NCI-H526 treated with DMSO at 0.1 percent for 48 hours (cell line): ENCODE measurements at regions not wholly inside any gene's neighbourhood (a gene's known extent, or its start where the extent isn't known, plus 50 kb on each side); places are given as distances from the start of the nearest gene placed in this dataset.

Experiments used
- DNase-seq: peaks from one replicate; lab custom pipeline; 2025; lab: John Stamatoyannopoulos, UW

DNA sequence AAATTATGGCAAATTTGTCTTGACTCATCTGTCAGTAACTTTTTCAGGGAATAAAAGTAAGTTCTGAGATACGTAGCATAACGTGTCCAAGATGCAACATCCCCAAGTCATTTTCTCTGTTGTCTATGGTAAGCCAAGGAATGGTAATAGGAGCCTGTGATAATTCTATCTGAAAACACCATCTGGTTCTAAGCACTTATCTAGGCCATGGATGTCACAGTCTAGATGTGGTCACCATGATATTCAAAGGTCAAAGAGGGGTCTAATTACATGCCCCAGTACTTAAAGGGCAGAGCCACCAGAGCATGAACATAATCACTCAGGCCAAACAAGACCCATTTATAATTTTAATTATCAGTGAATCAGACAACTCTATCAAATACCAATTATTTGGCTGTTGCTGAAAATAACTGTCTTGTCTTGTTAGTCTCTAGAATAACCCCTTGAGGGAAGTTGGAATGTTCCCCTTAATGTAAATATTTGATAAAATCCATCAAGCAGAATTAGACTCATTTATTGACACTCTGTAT lies 225.1 kb upstream of the MPPED2 start:
- no peak for DNase-seq

DNA sequence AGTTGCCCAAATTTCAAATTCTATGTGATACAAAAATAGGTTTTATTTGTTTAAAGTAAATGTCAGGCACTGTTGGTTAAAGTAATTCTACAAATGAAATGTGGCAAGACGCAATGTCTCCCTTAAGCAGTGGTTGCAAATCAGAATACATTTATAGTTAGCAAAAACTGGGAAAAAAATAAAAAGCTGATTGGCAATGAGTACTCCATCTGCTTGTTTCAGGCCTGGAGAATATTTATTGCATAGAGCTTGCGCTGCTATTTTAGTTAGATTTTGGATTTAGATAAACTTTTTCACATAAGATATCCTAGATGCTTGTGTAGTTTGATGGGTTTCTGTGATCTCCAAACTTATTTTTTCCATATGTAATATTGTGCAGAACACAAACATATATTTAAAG lies 224.0 kb upstream of the MPPED2 start:
- DNase-seq: no peak

- no peak for DNase-seq
Measured at GRCh38 chr11:30801357-30801756, 215.2 kb upstream of the MPPED2 start.

GRCh38 chr11:30800904-30801303 lies 214.8 kb upstream of the MPPED2 start:
- no peak for DNase-seq

- no peak for DNase-seq
Measured at GRCh38 chr11:30798547-30799236, 212.5 kb upstream of the MPPED2 start.

- no peak for DNase-seq
Measured at GRCh38 chr11:30789270-30789669, 203.1 kb upstream of the MPPED2 start.

- no peak for DNase-seq
Measured at GRCh38 chr11:30788849-30789248, 202.7 kb upstream of the MPPED2 start.

- DNase-seq: no peak
Measured at GRCh38 chr11:30786256-30787110, 200.3 kb upstream of the MPPED2 start.

DNA sequence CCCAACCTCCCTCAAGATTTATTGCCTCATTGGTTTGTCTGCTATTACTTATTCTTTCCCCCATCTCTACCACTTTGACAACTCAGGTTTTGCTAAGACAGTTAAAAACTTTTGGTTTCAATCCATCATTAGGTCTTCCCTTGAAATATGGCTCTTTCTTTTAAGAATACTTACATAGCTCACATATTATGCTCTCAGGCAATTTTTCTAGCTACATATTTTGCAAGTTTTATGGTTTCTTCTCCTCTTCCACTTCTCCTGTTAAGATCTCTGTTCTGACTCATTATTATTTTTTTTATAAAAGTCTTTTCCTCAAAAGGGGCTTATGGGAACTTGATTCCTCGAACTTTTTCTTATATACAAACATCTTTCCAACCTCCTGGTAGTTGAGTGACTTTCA lies 192.4 kb upstream of the MPPED2 start:
- DNase-seq: no peak

- DNase-seq: no peak
Measured at GRCh38 chr11:30775233-30775522, 189.0 kb upstream of the MPPED2 start.

- no peak for DNase-seq
Measured at GRCh38 chr11:30774496-30775232, 188.5 kb upstream of the MPPED2 start.

- DNase-seq: no peak
Measured at GRCh38 chr11:30772908-30773307, 186.8 kb upstream of the MPPED2 start.

DNA sequence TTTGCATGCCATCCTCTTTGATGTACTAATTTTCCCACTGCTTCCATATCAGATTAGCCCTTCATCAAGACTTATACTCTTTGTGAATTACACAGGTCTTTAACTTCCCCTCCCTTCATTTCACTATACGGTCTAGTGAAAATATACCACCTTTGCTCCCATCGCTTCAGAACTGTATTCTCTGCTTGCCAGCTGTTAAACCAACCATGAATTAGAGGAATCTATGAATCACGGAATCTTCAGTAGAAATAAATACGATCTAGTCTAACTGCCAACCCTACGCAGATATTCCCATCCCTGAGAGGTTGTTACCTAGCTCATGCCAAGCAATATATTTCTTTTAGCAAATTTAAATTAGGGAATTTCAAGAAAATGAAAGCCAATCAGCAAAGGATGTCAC lies 177.8 kb upstream of the MPPED2 start:
- DNase-seq: no peak

- DNase-seq: no peak
Measured at GRCh38 chr11:30762188-30762587, 176.0 kb upstream of the MPPED2 start.

DNA sequence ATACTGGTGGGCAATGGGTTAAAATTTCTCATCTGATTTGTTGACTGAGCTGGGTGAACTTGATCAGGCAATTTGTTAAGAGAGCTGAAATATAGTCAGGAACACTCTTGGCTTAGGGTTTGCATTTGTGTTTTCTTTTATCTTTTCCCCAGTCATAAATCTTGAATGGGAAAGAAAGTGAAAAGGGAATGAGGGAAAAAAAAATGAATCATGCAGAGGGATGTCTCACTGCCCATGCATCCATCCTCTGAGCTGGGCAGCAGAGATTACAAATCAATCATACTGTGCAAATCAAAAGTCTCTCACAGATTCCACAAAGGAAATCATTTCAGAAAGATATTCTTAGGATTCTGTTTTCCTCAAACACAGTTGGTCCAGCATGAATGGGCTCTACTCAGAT lies 174.2 kb upstream of the MPPED2 start:
- no peak for DNase-seq

DNA sequence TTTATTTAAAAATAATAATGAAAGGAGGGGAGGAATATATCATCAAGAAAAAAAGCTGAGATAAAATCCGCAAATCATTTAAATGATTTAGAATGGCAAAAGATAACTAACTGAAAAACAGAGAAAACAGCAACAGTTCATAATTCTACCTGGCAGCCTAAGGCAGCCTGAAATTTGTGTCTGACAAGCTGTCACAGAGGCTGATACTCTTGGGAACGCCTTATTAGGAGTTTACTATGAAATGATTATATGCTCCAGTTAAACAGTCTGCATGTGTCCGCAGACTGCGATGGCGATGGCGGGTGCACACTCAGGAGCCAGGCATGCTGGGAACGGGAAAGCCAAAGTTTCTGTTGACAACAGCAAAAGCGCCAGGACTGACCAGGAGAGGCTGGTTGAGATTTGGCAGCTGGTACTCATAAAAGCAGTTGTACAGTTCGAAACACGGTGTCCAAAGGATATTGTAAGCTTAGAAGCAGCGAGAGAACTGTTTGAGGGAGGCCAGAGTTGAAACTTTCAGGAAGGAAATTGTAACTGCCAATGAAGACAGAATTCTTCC lies 172.9 kb upstream of the MPPED2 start:
- DNase-seq: no peak

- DNase-seq: no peak
Measured at GRCh38 chr11:30758518-30758917, 172.4 kb upstream of the MPPED2 start.

DNA sequence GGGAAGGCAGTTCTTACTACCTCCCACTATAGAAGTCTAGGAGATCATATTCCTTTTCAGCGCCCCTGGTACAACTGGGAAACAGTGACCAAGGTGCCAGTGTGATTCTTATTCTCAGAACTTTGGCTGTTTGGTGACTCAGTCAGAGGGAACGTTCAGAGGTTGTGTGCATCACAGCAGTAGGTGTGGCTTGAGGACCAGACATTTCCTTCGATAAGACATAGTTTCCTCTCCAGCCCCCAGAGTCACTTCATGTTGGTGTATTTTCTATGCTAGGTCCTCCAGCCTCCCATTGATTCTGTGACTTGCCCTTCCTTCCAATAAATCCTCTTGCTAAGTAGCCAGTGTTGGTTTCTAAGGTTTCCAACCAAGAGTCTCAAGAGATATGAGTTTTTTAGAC lies 171.9 kb upstream of the MPPED2 start:
- DNase-seq: no peak

GRCh38 chr11:30753994-30754393 lies 167.8 kb upstream of the MPPED2 start:
- DNase-seq: no peak

- no peak for DNase-seq
Measured at GRCh38 chr11:30753504-30753903, 167.4 kb upstream of the MPPED2 start.

DNA sequence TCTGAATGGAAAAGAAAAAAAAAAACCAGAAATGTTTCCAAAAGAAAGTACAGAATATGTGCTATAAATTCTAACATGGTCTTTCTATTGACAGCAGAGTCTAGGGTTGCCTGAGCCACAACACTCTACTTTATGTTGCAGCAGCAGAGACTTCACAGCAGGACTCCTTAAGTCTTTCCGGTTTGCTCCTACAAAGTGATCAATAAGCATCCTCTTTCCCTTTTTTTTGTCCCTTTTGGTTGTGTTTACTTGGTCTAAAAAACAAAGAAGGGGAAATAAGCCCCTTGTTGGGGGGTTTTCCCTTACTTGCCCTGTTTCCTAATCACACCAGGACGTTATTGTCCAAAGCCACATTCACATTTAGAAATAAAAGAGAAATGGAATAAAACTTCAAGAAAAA lies 163.1 kb upstream of the MPPED2 start:
- no peak for DNase-seq

- DNase-seq: no peak
Measured at GRCh38 chr11:30741039-30741550, 154.9 kb upstream of the MPPED2 start.
